ENCODE measurements at regions not wholly inside any gene's neighbourhood (a gene's known extent, or its start where the extent isn't known, plus 50 kb on each side); places are given as distances from the start of the nearest gene placed in this dataset.

GRCh38 chr16:26189536-26189935 is 497.8 kb downstream of the HS3ST4 start:
- no peak for DNase-seq

- DNase-seq = no peak
Observed at GRCh38 chr16:26194526-26194925, 502.8 kb downstream of the HS3ST4 start.

GRCh38 chr16:26195225-26195624 is 503.5 kb downstream of the HS3ST4 start:
- no peak for DNase-seq

- no peak for DNase-seq
Observed at GRCh38 chr16:26196310-26196709, 504.6 kb downstream of the HS3ST4 start.

- no peak for DNase-seq
Observed at GRCh38 chr16:26196802-26197201, 505.0 kb downstream of the HS3ST4 start.

- no peak for DNase-seq
Observed at GRCh38 chr16:26197707-26198106, 505.9 kb downstream of the HS3ST4 start.

- no peak for DNase-seq
Observed at GRCh38 chr16:26198221-26198620, 506.5 kb downstream of the HS3ST4 start.

GRCh38 chr16:26204138-26204537 is 512.4 kb downstream of the HS3ST4 start:
- DNase-seq = no peak

- no peak for DNase-seq
Observed at GRCh38 chr16:26211542-26211941, 519.8 kb downstream of the HS3ST4 start.

- no peak for DNase-seq
Observed at GRCh38 chr16:26212599-26212998, 520.8 kb downstream of the HS3ST4 start.

GRCh38 chr16:26214581-26215174 is 522.9 kb downstream of the HS3ST4 start:
- DNase-seq = no peak

- no peak for DNase-seq
Observed at GRCh38 chr16:26220894-26221293, 529.1 kb downstream of the HS3ST4 start.

GRCh38 chr16:26231647-26232046 is 539.9 kb downstream of the HS3ST4 start:
- no peak for DNase-seq

- no peak for DNase-seq
Observed at GRCh38 chr16:26240807-26241206, 549.0 kb downstream of the HS3ST4 start.

GRCh38 chr16:26247063-26247462 is 555.3 kb downstream of the HS3ST4 start:
- DNase-seq = no peak

- no peak for DNase-seq
Observed at GRCh38 chr16:26252598-26252997, 560.8 kb downstream of the HS3ST4 start.

GRCh38 chr16:26261621-26262020 is 569.9 kb downstream of the HS3ST4 start:
- no peak for DNase-seq

GRCh38 chr16:26263406-26263805 is 571.6 kb downstream of the HS3ST4 start:
- no peak for DNase-seq

- DNase-seq = no peak
Observed at GRCh38 chr16:26267641-26268040, 575.9 kb downstream of the HS3ST4 start.

- DNase-seq = no peak
Observed at GRCh38 chr16:26269673-26270072, 577.9 kb downstream of the HS3ST4 start.

GRCh38 chr16:26273607-26274006 is 581.8 kb downstream of the HS3ST4 start:
- DNase-seq = no peak

GRCh38 chr16:26275021-26275590 is 583.3 kb downstream of the HS3ST4 start:
- DNase-seq = no peak

GRCh38 chr16:26276289-26276688 is 584.5 kb downstream of the HS3ST4 start:
- no peak for DNase-seq

GRCh38 chr16:26281381-26282110 is 589.8 kb downstream of the HS3ST4 start:
- no peak for DNase-seq
